Rectal smooth muscle tissue (tissue), 1 donor: ENCODE measurements at regions not wholly inside any gene's neighbourhood (a gene's known extent, or its start where the extent isn't known, plus 50 kb on each side); places are given as distances from the start of the nearest gene placed in this dataset.

ENCODE experiments used
- H3K27ac ChIP-seq: one replicate; pipeline ENCODE4 v1.7.0; 2013; ENCODE audit warnings: low read depth, low read length, inconsistent platforms
- H3K27me3 ChIP-seq: one replicate; pipeline ENCODE4 v1.7.0; 2013; ENCODE audit warnings: low read length; ENCODE audit not compliant: control insufficient read depth, insufficient read depth
- H3K36me3 ChIP-seq: one replicate; pipeline ENCODE4 v1.7.0; 2013; ENCODE audit warnings: low read length; ENCODE audit not compliant: control insufficient read depth, insufficient read depth
- H3K4me1 ChIP-seq: one replicate; pipeline ENCODE4 v1.7.0; 2013; ENCODE audit warnings: low read length; ENCODE audit not compliant: control insufficient read depth, insufficient read depth
- H3K4me3 ChIP-seq: one replicate; pipeline ENCODE4 v1.7.0; 2013; ENCODE audit warnings: low read length
- H3K9ac ChIP-seq: one replicate; pipeline ENCODE4 v1.7.0; 2013; ENCODE audit warnings: low read length

- peak overlapping the region; percentile 26 for H3K9ac ChIP-seq
- H3K27me3 ChIP-seq: no peaks in the 10 kb centered on the region
- H3K36me3 ChIP-seq: no peaks in the 10 kb centered on the region
- peak overlapping the region; percentile 64 for H3K27ac ChIP-seq
- H3K4me3 ChIP-seq: peak overlapping the region; percentile 91
- peaks cover 3% of the 10 kb centered on the region for H3K4me1 ChIP-seq
These were observed 200.7 kb upstream of the FOXN3 start for GRCh38 chr14:89617481-89618329.

- Histone ChIP-seq H3K4me3 (peak overlapping the region; percentile 91), H3K27ac (peak overlapping the region; percentile 64), H3K36me3 (no peaks in the 10 kb centered on the region), H3K9ac (no peak overlapping the region), H3K4me1 (peaks cover 3% of the 10 kb centered on the region), H3K27me3 (no peaks in the 10 kb centered on the region)
These were observed 199.9 kb upstream of the FOXN3 start for GRCh38 chr14:89616852-89617341.

DNA sequence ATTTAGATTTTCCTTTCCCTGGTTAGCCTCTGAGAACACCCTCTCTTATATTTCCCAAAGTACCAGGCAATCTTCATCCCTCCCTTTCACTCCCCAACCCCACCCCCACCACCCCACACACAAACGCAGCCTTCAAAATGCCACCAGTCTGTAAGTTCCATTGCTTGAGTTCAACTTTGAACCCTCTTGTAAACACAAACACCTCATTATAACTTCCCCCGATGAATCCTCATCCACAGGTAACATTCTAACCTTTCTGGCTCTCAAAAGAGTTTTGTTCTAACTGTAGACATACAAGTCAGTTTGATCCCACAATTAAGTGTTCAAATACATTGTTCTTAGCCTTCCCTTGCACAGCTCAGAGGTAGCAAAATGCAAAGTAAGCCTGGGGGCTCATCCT is 199.4 kb upstream of the FOXN3 start:
- Histone ChIP-seq H3K27me3 (no peaks in the 10 kb centered on the region), H3K9ac (no peak overlapping the region), H3K4me3 (peak overlapping the region; percentile 13), H3K27ac (no peak overlapping the region), H3K4me1 (peaks cover 3% of the 10 kb centered on the region), H3K36me3 (no peaks in the 10 kb centered on the region)

DNA sequence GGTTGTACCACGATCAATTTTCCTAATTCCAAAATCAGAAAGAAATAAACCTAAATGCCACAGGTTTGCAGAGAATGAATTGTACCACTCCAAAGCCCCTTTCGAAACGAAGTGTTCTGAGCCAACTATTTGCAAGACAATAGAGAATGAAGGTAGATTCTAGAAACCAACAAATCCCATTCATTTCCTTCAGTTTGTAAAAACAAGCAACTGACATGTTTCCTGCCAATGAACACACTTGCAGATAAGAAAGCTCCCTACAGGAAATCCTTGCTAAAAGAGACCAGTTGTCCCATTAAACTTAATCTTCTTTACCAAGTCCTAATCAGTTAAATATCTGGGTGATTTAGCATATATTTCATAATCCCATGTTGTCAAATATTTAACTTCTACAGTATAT is 198.4 kb upstream of the FOXN3 start:
- no peak overlapping the region for H3K27ac ChIP-seq

GRCh38 chr14:89614009-89614691 is 197.1 kb upstream of the FOXN3 start:
- no peak overlapping the region for H3K4me3 ChIP-seq
- no peak overlapping the region for H3K27ac ChIP-seq
- H3K9ac ChIP-seq: no peak overlapping the region
- no peaks in the 10 kb centered on the region for H3K36me3 ChIP-seq
- no peaks in the 10 kb centered on the region for H3K27me3 ChIP-seq
- H3K4me1 ChIP-seq: peaks cover 3% of the 10 kb centered on the region

More for the DNA sequence above, 198.4 kb upstream of the FOXN3 start:
- H3K27me3 ChIP-seq: no peaks in the 10 kb centered on the region
- H3K36me3 ChIP-seq: no peaks in the 10 kb centered on the region
- no peak overlapping the region for H3K9ac ChIP-seq
- no peak overlapping the region for H3K4me3 ChIP-seq
- H3K4me1 ChIP-seq: peaks cover 3% of the 10 kb centered on the region

- no peak overlapping the region for H3K4me3 ChIP-seq
- H3K9ac ChIP-seq: no peak overlapping the region
- H3K27me3 ChIP-seq: no peaks in the 10 kb centered on the region
- no peak overlapping the region for H3K27ac ChIP-seq
- H3K36me3 ChIP-seq: no peaks in the 10 kb centered on the region
- peaks cover 3% of the 10 kb centered on the region for H3K4me1 ChIP-seq
These were observed 196.4 kb upstream of the FOXN3 start for GRCh38 chr14:89613260-89614008.

GRCh38 chr14:89609500-89610100 is 192.6 kb upstream of the FOXN3 start:
- H3K4me1 ChIP-seq: no peaks in the 10 kb centered on the region

DNA sequence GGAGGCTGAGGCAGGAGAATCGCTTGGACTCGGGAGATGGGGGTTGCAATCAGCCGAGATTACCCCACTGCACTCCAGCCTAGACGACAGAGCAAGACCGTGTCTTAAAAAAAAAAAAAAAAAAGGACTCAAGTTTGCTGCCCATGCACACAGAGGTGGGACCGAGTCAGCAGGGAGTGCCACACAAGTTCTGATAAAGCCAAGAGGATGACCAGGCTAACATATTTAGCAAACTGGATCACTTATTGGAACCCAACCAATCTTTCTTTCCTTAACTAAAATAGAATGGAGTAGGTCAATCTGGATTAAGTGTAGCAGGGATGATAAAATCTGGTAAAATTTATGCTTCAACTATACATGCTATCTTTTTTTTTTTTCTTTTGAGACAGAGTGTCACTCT is 190.4 kb upstream of the FOXN3 start:
- H3K36me3 ChIP-seq: no peaks in the 10 kb centered on the region
- no peak overlapping the region for H3K27ac ChIP-seq
- H3K4me1 ChIP-seq: no peaks in the 10 kb centered on the region

More at GRCh38 chr14:89609500-89610100, 192.6 kb upstream of the FOXN3 start:
- Histone ChIP-seq H3K4me3 (no peak overlapping the region), H3K36me3 (no peaks in the 10 kb centered on the region), H3K27ac (no peak overlapping the region), H3K27me3 (no peaks in the 10 kb centered on the region), H3K9ac (no peak overlapping the region)

GRCh38 chr14:89603938-89604480 is 187.0 kb upstream of the FOXN3 start:
- Histone ChIP-seq H3K27ac (no peak overlapping the region), H3K27me3 (no peaks in the 10 kb centered on the region), H3K9ac (no peak overlapping the region), H3K4me1 (no peaks in the 10 kb centered on the region), H3K4me3 (no peak overlapping the region), H3K36me3 (no peaks in the 10 kb centered on the region)

More for the DNA sequence above, 190.4 kb upstream of the FOXN3 start:
- Histone ChIP-seq H3K9ac (no peak overlapping the region), H3K4me3 (no peak overlapping the region), H3K27me3 (no peaks in the 10 kb centered on the region)

GRCh38 chr14:89600950-89601826 is 184.2 kb upstream of the FOXN3 start:
- Histone ChIP-seq H3K36me3 (no peaks in the 10 kb centered on the region), H3K27ac (no peak overlapping the region), H3K9ac (no peak overlapping the region), H3K27me3 (no peaks in the 10 kb centered on the region), H3K4me1 (no peaks in the 10 kb centered on the region), H3K4me3 (no peak overlapping the region)

GRCh38 chr14:89600029-89600428 is 183.0 kb upstream of the FOXN3 start:
- H3K27me3 ChIP-seq: no peaks in the 10 kb centered on the region
- H3K27ac ChIP-seq: no peak overlapping the region
- H3K4me3 ChIP-seq: no peak overlapping the region
- H3K4me1 ChIP-seq: no peaks in the 10 kb centered on the region
- no peaks in the 10 kb centered on the region for H3K36me3 ChIP-seq
- no peak overlapping the region for H3K9ac ChIP-seq
